NCI-H1417 (cell line): ENCODE measurements at regions not wholly inside any gene's neighbourhood (a gene's known extent, or its start where the extent isn't known, plus 50 kb on each side); places are given as distances from the start of the nearest gene placed in this dataset.
A peak's percentile ranks its signal among the peaks of the same experiment; 100 is the strongest.
"Not testable (repeated sequence)": the region's sequence is repeated elsewhere in the genome, so short reads cannot be mapped to it uniquely, and the experiment has no call there.

ENCODE experiments used
- DNase-seq, 3 experiments: peaks; one replicate each; lab custom pipeline; 2025; lab: John Stamatoyannopoulos, UW

- DNase-seq, result no peak
Measured at GRCh38 chr4:89496851-89497250, 189.3 kb upstream of the GPRIN3 start.

- no peak for DNase-seq
Measured at GRCh38 chr4:89493367-89493766, 185.8 kb upstream of the GPRIN3 start.

DNA sequence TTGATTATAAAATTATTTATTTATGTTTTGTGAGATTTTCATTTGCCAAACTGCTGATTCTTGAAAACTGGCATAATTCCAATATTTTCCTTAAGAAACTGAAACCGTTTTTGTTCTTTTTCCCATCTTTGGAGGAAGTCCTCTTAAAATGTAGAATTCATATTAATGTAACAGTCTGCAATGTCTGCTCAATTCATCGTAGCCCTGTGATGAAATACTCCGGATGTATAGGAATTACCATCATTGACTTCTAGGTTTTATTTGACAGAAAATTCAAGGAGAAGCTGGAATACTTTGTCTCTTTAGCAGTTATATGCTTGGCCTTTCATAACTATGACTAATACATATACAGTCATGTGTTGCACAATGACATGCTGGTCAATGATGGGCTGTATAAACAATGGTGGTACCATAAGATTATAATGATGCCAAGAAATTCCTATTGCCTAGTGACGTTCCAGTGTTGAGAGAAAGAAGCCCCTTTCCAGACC is 185.0 kb upstream of the GPRIN3 start:
- DNase-seq, result no peak

GRCh38 chr4:89491761-89492160 is 184.2 kb upstream of the GPRIN3 start:
- no peak for DNase-seq

DNA sequence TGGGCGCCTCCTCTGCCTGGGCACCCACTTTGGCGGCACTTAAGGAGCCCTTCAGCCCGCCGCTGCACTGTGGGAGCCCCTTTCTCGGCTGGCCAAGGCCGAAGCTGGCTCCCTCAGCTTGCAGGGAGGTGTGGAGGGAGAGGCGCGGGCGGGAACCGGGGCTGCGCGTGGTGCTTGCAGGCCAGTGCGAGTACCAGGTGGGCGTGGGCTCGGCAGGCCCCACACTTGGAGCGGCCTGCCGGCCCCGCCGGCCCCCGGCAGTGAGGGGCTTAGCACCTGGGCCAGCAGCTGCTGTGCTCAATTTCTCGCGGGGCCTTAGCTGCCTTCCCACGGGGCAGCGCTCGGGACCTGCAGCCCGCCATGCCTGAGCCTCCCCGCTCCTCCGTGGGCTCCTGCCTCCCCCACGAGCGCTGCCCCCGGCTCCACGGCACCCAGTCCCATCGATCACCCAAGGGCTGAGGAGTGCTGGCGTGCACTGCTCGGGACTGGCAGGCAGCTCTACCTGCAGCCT is 182.4 kb upstream of the GPRIN3 start:
- not testable (repeated sequence) for DNase-seq

GRCh38 chr4:89489338-89489771 is 181.8 kb upstream of the GPRIN3 start:
- peak in 1 of 3 experiments; percentile 16 for DNase-seq

GRCh38 chr4:89488736-89489135 is 181.1 kb upstream of the GPRIN3 start:
- DNase-seq, result no peak

DNA sequence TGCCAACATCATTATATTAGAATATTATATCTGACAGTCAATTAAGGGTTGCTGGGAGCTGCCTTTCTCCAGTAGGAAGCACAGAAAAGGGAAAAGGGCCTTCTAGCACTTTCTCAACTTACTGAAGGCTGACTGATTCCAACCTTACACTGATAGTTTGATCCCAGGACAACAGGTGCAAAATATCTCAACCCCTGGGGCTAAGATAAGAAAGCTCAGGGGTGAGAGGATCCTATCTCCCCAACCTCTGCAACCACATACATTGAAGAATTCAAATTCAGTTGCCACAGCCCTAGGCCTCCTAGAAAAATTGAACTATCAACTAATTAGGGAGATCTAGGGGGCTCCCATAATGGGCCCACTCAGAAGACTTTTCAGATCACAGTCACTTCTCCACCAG is 179.1 kb upstream of the GPRIN3 start:
- no peak for DNase-seq

- peak in 1 of 3 experiments; percentile 54 for DNase-seq
Measured at GRCh38 chr4:89486042-89486441, 178.4 kb upstream of the GPRIN3 start.

- DNase-seq, result peak in 1 of 3 experiments; percentile 5
Measured at GRCh38 chr4:89483833-89484232, 176.2 kb upstream of the GPRIN3 start.

DNA sequence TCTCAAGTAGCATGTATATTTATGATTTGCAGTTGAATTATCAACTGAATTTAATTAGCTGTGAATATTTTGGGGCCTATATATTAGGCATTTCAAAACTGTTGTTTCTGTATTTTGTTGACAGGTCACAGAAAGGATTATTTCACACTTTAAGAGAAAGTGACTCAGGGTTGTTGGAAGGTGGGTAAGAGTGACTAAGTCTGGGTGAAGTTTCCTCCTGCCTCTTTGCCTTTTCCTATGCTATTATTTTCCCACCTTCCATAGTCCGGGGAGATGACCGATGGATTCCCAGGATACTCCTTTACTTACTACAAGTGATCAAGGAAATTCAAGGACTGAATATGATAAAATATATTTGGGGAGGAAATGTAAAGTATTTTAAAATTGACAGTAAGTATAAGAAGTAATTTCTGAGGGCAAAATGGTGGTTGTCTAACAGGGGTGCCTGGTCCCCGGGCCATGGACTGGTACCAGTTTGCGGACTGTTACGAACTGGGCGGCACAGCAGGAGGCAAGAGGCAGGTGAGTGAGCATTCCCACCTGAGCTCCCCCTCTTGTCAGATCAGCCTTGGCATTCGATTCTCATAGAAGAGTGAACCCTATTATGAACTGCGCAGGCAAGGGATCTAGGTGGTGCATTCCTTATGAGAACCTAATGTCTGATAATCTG is 175.5 kb upstream of the GPRIN3 start:
- DNase-seq, result no peak

DNA sequence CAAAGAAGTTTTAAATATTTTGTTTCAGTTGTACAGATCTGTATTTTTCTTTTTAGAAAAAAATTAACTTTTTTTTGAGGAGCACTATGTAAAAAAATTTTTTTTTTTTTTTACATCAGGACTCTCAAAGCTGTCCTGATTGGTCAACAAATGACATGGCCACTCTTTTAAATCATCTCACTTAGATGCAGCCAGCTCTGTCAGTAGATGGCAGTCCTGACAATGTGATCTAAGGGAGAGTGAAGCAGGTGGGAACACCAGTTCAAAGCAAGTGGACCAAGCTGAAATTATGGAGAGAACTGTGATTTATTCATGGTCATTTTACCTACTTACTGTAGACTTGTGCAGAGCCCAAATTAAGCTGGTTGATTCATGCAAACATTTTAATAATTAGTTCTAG is 174.7 kb upstream of the GPRIN3 start:
- peak; percentile 24 to 85 (median 32) for DNase-seq

- no peak for DNase-seq
Measured at GRCh38 chr4:89469930-89470375, 162.4 kb upstream of the GPRIN3 start.

DNA sequence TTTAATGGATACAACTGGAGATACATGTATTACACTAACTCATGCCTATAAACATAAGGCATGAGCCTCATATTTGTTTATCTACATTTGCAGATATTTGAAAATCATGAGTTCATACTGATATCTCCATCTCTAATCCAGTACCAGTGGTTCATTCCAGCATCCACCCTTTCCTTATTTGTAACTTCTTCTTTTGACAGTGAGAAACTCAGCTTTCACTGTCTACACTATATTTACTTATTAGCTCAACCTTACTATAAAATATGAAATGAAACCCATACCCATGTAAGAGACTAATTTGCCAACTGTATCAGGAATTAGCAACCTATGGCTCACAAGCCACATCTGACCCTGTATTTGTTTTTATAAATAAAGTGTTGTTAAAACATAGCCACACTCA is 161.9 kb upstream of the GPRIN3 start:
- DNase-seq, result no peak

DNA sequence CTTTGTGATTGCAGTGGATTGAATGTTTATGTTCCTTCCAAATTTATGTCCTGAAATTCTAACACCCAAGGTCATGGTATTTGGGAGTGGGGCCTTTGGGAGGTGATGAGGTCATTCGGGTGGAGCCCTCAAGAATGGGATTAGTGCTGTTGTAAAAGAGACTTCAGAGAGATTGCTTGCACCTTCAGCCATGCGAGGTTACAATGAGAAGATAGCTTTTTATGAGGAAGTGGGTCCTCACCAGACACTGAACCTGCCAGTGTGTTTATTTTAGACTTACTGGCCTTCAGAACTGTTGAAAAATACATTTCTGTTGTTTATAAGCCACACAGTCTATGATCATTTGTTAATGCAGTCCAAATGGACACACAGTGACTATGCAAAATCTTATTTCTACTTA is 161.0 kb upstream of the GPRIN3 start:
- DNase-seq, result no peak

DNA sequence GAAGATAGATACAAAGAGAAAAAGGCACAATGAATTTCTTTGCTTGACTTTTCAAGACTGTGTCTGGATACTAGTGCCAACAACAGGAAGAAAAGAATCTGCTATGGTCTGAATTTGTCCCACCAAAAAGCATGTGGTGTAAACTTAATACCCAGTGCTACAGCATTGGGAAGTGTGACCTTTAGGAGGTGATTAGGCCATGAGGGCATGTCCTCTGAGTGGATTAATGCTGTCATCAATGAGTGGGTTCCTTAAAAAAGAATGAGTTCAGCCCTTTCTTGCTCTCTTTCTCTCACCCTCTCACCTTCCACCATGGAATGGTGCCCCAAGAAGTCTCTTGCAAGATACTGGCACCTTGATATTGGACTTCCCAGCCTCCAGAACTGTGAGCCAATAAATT is 155.7 kb upstream of the GPRIN3 start:
- DNase-seq, result no peak

- DNase-seq, result no peak
Measured at GRCh38 chr4:89447543-89447942, 139.9 kb upstream of the GPRIN3 start.

DNA sequence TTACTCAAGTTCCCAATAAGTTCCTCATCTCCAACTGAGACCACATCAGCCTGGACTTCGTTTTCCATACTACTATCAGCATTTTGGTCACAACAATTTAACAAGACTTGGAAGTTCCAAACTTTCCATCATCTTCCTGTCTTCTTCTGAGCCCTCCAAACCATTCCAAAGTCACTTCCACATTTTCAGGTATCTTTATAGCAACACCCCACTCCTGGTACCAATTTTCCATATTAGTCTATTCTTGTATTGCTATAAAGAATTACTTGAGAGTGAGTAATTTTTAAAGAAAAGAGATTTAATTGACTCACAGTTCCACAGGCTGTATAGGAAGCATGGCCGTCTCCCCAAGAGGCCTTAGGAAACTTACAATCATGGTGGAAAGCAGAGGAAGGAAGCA is 138.6 kb upstream of the GPRIN3 start:
- DNase-seq, result no peak

DNA sequence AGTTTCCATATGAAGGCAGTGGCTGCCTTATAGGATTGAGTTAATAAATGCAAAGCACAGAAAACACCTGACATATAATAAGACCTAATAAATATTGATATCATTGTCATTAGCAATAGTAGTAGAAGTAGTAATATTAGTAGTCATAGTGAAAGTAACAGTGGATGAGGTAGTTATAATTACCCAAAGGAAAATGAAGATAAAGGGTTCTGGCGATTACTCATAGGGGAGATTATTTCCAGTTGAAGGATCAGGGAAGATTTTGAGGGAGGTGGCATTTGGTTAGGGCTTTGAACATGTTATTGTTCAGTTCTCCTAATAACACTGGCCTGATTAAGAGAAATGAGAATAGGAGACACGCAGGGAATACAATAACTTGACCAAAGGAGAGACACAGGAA is 131.9 kb upstream of the GPRIN3 start:
- DNase-seq, result no peak

DNA sequence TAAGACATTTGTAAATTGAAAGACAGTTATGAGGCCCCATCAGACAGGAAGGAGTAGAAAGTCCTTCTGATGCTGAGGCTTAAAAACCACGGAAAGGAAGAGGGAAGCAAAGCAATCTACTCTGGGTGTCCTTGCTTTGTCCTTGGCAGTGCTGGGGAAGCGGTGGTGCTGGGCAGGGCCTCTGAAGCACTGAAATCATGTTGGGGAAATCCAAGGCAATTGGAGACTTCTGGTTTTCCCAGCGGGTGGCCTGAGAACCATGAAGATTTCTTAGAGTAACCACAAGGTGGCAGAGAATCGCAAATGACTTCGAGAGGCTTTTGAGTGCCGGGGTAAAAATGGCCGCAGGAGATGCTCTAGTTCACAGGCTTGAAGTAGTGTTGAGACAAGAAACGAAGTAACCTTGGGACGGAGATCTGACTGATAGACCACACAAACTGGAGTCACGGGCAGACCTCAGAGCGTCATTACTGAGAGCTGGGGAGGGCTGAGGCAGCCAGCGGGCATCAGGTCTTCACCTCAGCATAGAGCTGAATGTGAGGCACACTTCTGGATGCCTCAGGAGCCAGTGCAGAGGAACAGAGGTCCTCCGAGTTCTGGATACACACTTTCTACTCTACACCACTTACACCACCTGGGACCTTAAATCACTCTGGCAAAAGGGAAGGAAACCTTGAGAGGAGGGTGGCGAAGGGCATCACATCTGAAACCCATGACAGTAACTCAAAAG is 130.7 kb upstream of the GPRIN3 start:
- DNase-seq, result peak in 2 of 3 experiments; percentile 10 to 60

DNA sequence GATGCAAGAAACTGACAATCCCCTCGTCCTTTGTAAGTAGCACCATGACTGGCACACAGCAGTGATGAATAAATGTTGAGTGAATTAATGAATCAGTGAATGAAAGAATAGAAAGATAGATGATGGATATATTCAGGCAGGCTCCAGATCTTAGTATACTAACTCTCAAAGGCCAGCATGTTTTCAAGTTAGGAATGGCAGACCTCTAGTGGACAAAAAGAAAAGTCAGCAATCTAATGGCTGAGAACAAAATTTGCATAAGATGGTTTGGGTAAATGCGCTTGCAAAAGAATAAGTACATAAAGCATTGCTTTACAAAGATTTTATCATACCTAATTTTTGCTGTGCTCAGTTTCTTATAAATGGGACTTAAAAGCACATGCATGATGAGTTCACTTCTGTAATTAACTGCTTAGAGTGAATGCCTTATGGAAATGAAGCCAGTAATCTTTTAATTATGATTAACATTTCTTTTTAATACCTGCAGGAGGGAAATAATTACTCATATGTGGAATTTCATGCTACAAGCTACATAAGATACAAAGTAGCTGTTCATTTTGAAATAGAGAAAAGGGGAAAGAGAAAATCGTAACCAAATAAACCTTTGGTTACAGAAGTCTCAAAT is 126.9 kb upstream of the GPRIN3 start:
- DNase-seq, result peak; percentile 31 to 75 (median 47)

GRCh38 chr4:89427782-89428181 is 120.2 kb upstream of the GPRIN3 start:
- peak in 1 of 3 experiments; percentile 50 for DNase-seq

- DNase-seq, result no peak
Measured at GRCh38 chr4:89425023-89425422, 117.4 kb upstream of the GPRIN3 start.
